WTC11 (cell line): ENCODE measurements at regions not wholly inside any gene's neighbourhood (a gene's known extent, or its start where the extent isn't known, plus 50 kb on each side); places are given as distances from the start of the nearest gene placed in this dataset.

Experiments used
- ATAC-seq: fragments of 200-7000 bp; cut with Tn5 transposase; 2 replicates; pipeline ENCODE4 v1.10.0; 2021; ENCODE audit warnings: mild to moderate bottlenecking, moderate library complexity
- CTCF ChIA-PET: fragments of 300-600 bp; sonication (Branson Sonifier 250); formaldehyde crosslinking; loops from one replicate; lab custom pipeline; 2021; ENCODE audit warnings: antibody characterized with exemption; lab: Charles Lee
- POLR2A ChIA-PET: fragments of 350-600 bp; sonication (Branson Sonifier 250); formaldehyde crosslinking; loops from one replicate; lab custom pipeline; 2021; ENCODE audit warnings: antibody characterized with exemption; lab: Charles Lee
- DNase-seq: peaks from one replicate; pipeline ENCODE4 v3.0.0; 2021; ENCODE audit warnings: low spot score
- H3K27ac Mint-ChIP-seq: 2 replicates; pipeline ENCODE4 v1.8.0; 2021; ENCODE audit warnings: mixed read lengths
- H3K27me3 Mint-ChIP-seq: 2 replicates; pipeline ENCODE4 v1.8.0; 2021; ENCODE audit warnings: low read depth, mild to moderate bottlenecking, moderate library complexity, mixed read lengths
- H3K36me3 Mint-ChIP-seq: 2 replicates; pipeline ENCODE4 v1.8.0; 2021; ENCODE audit warnings: mixed read lengths
- H3K4me1 Mint-ChIP-seq: 2 replicates; pipeline ENCODE4 v1.8.0; 2022; ENCODE audit warnings: mixed read lengths
- H3K4me3 Mint-ChIP-seq: 2 replicates; pipeline ENCODE4 v1.8.0; 2021; ENCODE audit warnings: mild to moderate bottlenecking, moderate library complexity, mixed read lengths
- H3K9me3 Mint-ChIP-seq: 2 replicates; pipeline ENCODE4 v1.8.0; 2021; ENCODE audit warnings: mixed read lengths
- ATF1 ChIP-seq: sonication (generic); formaldehyde crosslinking; IDR thresholded peaks from 2 replicates; pipeline ENCODE4 v1.8.1; 2023; ENCODE audit warnings: mild to moderate bottlenecking, moderate library complexity, missing genetic modification reagents
- GABPB1 ChIP-seq: sonication (generic); formaldehyde crosslinking; IDR thresholded peaks from 2 replicates; pipeline ENCODE4 v1.8.1; 2023; ENCODE audit warnings: mild to moderate bottlenecking, missing genetic modification reagents
- GRHL2 ChIP-seq: fragments of 250-450 bp; sonication (Bioruptor Pico); IDR thresholded peaks from 2 replicates; pipeline ENCODE4 v1.8.0; 2022; ENCODE audit warnings: mild to moderate bottlenecking, moderate library complexity; ENCODE audit not compliant: insufficient replicate concordance, severe bottlenecking
- HMGA2 ChIP-seq: fragments of 250-450 bp; sonication (Bioruptor Pico); IDR thresholded peaks from 2 replicates; pipeline ENCODE4 v1.4.0; 2021; ENCODE audit warnings: mild to moderate bottlenecking, moderate library complexity
- NR2C2 ChIP-seq: sonication (generic); formaldehyde crosslinking; IDR thresholded peaks from 2 replicates; pipeline ENCODE4 v1.8.0; 2022; ENCODE audit warnings: mild to moderate bottlenecking, missing genetic modification reagents
- RORB ChIP-seq: fragments of 250-450 bp; sonication (Bioruptor Pico); IDR thresholded peaks from 2 replicates; pipeline ENCODE4 v1.9.0; 2021; ENCODE audit warnings: mild to moderate bottlenecking
- TCF7 ChIP-seq: sonication (generic); formaldehyde crosslinking; IDR thresholded peaks from 2 replicates; pipeline ENCODE4 v1.8.0; 2022; ENCODE audit warnings: mild to moderate bottlenecking, low read depth, missing genetic modification reagents, moderate library complexity
- ZNF317 ChIP-seq: sonication (generic); formaldehyde crosslinking; IDR thresholded peaks from 2 replicates; pipeline ENCODE4 v1.8.1; 2023; ENCODE audit warnings: low read depth, mild to moderate bottlenecking, moderate library complexity, missing genetic modification reagents, borderline replicate concordance
- ZNF396 ChIP-seq: fragments of 250-450 bp; sonication (Bioruptor Pico); IDR thresholded peaks from 2 replicates; pipeline ENCODE4 v1.8.0; 2021; ENCODE audit warnings: mild to moderate bottlenecking, moderate library complexity, borderline replicate concordance
- TF ChIP-seq, protein P1 (sequence below): fragments of 200-600 bp; IDR thresholded peaks from 2 replicates; pipeline ENCODE4 v1.8.0; 2022; ENCODE audit warnings: antibody characterized with exemption
- TF ChIP-seq, protein P2 (sequence below): sonication (generic); formaldehyde crosslinking; IDR thresholded peaks from 2 replicates; pipeline ENCODE4 v1.8.1; 2022; ENCODE audit warnings: low read depth, missing genetic modification reagents, borderline replicate concordance
- TF ChIP-seq, protein P3 (sequence below): sonication (generic); formaldehyde crosslinking; conservative IDR thresholded peaks from 2 replicates; pipeline ENCODE4 v1.8.1; 2022; ENCODE audit warnings: mild to moderate bottlenecking, missing genetic modification reagents
- TF ChIP-seq, protein P4 (sequence below): fragments of 250-450 bp; sonication (Bioruptor Pico); IDR thresholded peaks from 2 replicates; pipeline ENCODE4 v2.1.2; 2022; ENCODE audit warnings: mild to moderate bottlenecking, moderate library complexity
- TF ChIP-seq, protein P5 (sequence below): fragments of 250-450 bp; sonication (Bioruptor Pico); IDR thresholded peaks from 2 replicates; pipeline ENCODE4 v1.9.0; 2021; ENCODE audit warnings: mild to moderate bottlenecking
- TF ChIP-seq, protein P6 (sequence below): sonication (generic); formaldehyde crosslinking; IDR thresholded peaks from 2 replicates; pipeline ENCODE4 v1.8.0; 2023; ENCODE audit warnings: missing genetic modification reagents, mild to moderate bottlenecking, borderline replicate concordance
- TF ChIP-seq, protein P7 (sequence below): sonication (generic); formaldehyde crosslinking; IDR thresholded peaks from 2 replicates; pipeline ENCODE4 v1.8.1; 2022; ENCODE audit warnings: missing genetic modification reagents, borderline replicate concordance
- TF ChIP-seq, protein P8 (sequence below): sonication (generic); formaldehyde crosslinking; IDR thresholded peaks from 2 replicates; pipeline ENCODE4 v1.8.1; 2023; ENCODE audit warnings: mild to moderate bottlenecking, missing genetic modification reagents, moderate library complexity

DNA sequence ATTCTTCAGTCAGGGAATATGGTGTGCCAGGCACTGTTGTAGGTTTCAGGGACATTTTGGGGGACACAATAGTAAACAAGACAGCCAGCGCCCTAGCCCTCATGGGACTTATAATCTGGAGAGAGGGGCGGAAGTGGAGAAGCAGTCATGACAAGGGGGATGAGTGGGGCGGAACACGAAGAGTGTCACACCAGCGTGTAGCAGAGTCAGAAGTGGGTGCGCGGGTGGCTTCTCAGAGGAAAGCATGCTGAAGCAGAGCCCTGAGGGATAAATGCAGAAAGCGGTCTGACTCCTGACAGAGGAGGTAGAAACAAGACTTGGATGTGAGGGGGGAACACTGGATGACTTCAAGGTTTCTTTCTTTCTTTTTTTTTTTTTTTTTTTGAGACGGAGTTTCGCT is 160.3 kb upstream of the LYZL2 start:
- Mint-ChIP-seq H3K27me3 (peaks cover 21% of the 10 kb centered on the region), H3K4me1 (peaks cover 6% of the 10 kb centered on the region), H3K4me3 (no peak overlapping the region), H3K36me3 (peaks cover 6% of the 10 kb centered on the region), H3K9me3 (peaks cover 19% of the 10 kb centered on the region), H3K27ac (no peak overlapping the region)
- ChIA-PET POLR2A (no interaction called here), CTCF (no interaction called here)
- TF ChIP-seq, protein P1, sequence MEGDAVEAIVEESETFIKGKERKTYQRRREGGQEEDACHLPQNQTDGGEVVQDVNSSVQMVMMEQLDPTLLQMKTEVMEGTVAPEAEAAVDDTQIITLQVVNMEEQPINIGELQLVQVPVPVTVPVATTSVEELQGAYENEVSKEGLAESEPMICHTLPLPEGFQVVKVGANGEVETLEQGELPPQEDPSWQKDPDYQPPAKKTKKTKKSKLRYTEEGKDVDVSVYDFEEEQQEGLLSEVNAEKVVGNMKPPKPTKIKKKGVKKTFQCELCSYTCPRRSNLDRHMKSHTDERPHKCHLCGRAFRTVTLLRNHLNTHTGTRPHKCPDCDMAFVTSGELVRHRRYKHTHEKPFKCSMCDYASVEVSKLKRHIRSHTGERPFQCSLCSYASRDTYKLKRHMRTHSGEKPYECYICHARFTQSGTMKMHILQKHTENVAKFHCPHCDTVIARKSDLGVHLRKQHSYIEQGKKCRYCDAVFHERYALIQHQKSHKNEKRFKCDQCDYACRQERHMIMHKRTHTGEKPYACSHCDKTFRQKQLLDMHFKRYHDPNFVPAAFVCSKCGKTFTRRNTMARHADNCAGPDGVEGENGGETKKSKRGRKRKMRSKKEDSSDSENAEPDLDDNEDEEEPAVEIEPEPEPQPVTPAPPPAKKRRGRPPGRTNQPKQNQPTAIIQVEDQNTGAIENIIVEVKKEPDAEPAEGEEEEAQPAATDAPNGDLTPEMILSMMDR: no peak
- TF ChIP-seq HMGA2 (CRISPR knock-in tag) (no peak), GABPB1 (CRISPR knock-in tag) (no peak), ZNF317 (CRISPR knock-in tag) (no peak)
- TF ChIP-seq, protein P2, sequence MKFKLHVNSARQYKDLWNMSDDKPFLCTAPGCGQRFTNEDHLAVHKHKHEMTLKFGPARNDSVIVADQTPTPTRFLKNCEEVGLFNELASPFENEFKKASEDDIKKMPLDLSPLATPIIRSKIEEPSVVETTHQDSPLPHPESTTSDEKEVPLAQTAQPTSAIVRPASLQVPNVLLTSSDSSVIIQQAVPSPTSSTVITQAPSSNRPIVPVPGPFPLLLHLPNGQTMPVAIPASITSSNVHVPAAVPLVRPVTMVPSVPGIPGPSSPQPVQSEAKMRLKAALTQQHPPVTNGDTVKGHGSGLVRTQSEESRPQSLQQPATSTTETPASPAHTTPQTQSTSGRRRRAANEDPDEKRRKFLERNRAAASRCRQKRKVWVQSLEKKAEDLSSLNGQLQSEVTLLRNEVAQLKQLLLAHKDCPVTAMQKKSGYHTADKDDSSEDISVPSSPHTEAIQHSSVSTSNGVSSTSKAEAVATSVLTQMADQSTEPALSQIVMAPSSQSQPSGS (CRISPR knock-in tag): no peak
- TF ChIP-seq, protein P3, sequence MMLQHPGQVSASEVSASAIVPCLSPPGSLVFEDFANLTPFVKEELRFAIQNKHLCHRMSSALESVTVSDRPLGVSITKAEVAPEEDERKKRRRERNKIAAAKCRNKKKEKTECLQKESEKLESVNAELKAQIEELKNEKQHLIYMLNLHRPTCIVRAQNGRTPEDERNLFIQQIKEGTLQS (CRISPR knock-in tag): no peak
- ATAC-seq: no peak
- DNase-seq: no peak

DNA sequence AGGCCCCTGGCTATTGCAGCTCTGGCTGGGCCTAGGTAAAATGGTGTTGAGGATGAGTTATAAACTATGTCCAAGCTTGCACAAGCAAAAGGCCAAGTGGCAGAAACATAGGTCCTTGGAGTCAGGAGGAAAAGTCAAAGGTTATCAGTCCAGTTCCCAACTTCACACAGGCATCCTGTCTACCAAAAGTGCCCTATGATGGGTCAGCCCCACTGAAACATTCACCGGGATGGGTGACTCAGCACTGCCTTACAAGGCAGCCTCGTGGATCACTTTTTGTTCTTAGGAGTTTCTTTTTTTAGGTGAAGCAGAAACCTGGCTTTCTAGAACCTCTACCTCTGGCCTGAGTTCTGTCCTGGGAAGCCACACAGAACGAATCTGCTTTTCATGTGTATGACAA is 158.8 kb upstream of the LYZL2 start:
- TF ChIP-seq TCF7 (CRISPR knock-in tag): no peak
- no peak for TF ChIP-seq NR2C2 (CRISPR knock-in tag)
- no peak for TF ChIP-seq GRHL2 (CRISPR knock-in tag)
- no peak for TF ChIP-seq ZNF396 (CRISPR knock-in tag)
- TF ChIP-seq, protein P4, sequence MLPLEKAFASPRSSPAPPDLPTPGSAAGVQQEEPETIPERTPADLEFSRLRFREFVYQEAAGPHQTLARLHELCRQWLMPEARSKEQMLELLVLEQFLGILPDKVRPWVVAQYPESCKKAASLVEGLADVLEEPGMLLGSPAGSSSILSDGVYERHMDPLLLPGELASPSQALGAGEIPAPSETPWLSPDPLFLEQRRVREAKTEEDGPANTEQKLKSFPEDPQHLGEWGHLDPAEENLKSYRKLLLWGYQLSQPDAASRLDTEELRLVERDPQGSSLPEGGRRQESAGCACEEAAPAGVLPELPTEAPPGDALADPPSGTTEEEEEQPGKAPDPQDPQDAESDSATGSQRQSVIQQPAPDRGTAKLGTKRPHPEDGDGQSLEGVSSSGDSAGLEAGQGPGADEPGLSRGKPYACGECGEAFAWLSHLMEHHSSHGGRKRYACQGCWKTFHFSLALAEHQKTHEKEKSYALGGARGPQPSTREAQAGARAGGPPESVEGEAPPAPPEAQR (CRISPR knock-in tag): no peak
- TF ChIP-seq RORB (CRISPR knock-in tag): no peak
- TF ChIP-seq, protein P5, sequence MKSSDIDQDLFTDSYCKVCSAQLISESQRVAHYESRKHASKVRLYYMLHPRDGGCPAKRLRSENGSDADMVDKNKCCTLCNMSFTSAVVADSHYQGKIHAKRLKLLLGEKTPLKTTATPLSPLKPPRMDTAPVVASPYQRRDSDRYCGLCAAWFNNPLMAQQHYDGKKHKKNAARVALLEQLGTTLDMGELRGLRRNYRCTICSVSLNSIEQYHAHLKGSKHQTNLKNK (CRISPR knock-in tag): no peak
- no peak for TF ChIP-seq ATF1 (CRISPR knock-in tag)
- TF ChIP-seq, protein P6, sequence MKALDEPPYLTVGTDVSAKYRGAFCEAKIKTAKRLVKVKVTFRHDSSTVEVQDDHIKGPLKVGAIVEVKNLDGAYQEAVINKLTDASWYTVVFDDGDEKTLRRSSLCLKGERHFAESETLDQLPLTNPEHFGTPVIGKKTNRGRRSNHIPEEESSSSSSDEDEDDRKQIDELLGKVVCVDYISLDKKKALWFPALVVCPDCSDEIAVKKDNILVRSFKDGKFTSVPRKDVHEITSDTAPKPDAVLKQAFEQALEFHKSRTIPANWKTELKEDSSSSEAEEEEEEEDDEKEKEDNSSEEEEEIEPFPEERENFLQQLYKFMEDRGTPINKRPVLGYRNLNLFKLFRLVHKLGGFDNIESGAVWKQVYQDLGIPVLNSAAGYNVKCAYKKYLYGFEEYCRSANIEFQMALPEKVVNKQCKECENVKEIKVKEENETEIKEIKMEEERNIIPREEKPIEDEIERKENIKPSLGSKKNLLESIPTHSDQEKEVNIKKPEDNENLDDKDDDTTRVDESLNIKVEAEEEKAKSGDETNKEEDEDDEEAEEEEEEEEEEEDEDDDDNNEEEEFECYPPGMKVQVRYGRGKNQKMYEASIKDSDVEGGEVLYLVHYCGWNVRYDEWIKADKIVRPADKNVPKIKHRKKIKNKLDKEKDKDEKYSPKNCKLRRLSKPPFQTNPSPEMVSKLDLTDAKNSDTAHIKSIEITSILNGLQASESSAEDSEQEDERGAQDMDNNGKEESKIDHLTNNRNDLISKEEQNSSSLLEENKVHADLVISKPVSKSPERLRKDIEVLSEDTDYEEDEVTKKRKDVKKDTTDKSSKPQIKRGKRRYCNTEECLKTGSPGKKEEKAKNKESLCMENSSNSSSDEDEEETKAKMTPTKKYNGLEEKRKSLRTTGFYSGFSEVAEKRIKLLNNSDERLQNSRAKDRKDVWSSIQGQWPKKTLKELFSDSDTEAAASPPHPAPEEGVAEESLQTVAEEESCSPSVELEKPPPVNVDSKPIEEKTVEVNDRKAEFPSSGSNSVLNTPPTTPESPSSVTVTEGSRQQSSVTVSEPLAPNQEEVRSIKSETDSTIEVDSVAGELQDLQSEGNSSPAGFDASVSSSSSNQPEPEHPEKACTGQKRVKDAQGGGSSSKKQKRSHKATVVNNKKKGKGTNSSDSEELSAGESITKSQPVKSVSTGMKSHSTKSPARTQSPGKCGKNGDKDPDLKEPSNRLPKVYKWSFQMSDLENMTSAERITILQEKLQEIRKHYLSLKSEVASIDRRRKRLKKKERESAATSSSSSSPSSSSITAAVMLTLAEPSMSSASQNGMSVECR (CRISPR knock-in tag): no peak
- TF ChIP-seq, protein P7, sequence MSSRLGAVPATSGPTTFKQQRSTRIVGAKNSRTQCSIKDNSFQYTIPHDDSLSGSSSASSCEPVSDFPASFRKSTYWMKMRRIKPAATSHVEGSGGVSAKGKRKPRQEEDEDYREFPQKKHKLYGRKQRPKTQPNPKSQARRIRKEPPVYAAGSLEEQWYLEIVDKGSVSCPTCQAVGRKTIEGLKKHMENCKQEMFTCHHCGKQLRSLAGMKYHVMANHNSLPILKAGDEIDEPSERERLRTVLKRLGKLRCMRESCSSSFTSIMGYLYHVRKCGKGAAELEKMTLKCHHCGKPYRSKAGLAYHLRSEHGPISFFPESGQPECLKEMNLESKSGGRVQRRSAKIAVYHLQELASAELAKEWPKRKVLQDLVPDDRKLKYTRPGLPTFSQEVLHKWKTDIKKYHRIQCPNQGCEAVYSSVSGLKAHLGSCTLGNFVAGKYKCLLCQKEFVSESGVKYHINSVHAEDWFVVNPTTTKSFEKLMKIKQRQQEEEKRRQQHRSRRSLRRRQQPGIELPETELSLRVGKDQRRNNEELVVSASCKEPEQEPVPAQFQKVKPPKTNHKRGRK: no peak
- TF ChIP-seq, protein P8, sequence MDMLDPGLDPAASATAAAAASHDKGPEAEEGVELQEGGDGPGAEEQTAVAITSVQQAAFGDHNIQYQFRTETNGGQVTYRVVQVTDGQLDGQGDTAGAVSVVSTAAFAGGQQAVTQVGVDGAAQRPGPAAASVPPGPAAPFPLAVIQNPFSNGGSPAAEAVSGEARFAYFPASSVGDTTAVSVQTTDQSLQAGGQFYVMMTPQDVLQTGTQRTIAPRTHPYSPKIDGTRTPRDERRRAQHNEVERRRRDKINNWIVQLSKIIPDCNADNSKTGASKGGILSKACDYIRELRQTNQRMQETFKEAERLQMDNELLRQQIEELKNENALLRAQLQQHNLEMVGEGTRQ (CRISPR knock-in tag): no peak
- Mint-ChIP-seq H3K27me3 (peaks cover 25% of the 10 kb centered on the region), H3K27ac (no peak overlapping the region), H3K36me3 (peaks cover 3% of the 10 kb centered on the region; the same call in 1 of the 2 replicates), H3K9me3 (peaks cover 14% of the 10 kb centered on the region), H3K4me1 (peaks cover 11% of the 10 kb centered on the region), H3K4me3 (no peak overlapping the region)
- CTCF ChIA-PET: no interaction called here
- POLR2A ChIA-PET: no interaction called here
- ATAC-seq: no peak
- no peak for DNase-seq
